Neural cell (in vitro differentiated cells): ENCODE measurements at regions not wholly inside any gene's neighbourhood (a gene's known extent, or its start where the extent isn't known, plus 50 kb on each side); places are given as distances from the start of the nearest gene placed in this dataset.

ENCODE experiments used
- H2AFZ ChIP-seq: fragments of 200-600, 300-800 bp; sonication (generic), shearing (Covaris generic); 2 replicates; pipeline ENCODE4 v1.6.0; 2014; ENCODE audit warnings: low read depth, mild to moderate bottlenecking, antibody characterized with exemption, low read length, moderate library complexity
- H3F3A ChIP-seq: fragments of 200-600 bp; shearing (Covaris generic); 2 replicates; pipeline ENCODE4 v1.6.1; 2016; ENCODE audit warnings: mild to moderate bottlenecking, moderate library complexity, mixed read lengths, antibody characterized with exemption, low read length; ENCODE audit not compliant: insufficient read depth, poor library complexity, severe bottlenecking
- H3K27ac ChIP-seq: fragments of 200-600, 300-800 bp; sonication (generic), shearing (Covaris generic); 2 replicates; pipeline ENCODE4 v1.5.1; 2014; ENCODE audit warnings: mild to moderate bottlenecking, low read length, moderate library complexity
- H3K27me3 ChIP-seq: fragments of 300-800, 200-600 bp; sonication (generic), shearing (Covaris generic); 2 replicates; pipeline ENCODE4 v1.6.0; 2014; ENCODE audit warnings: mild to moderate bottlenecking, low read depth, low read length, moderate library complexity; ENCODE audit not compliant: insufficient read depth
- H3K36me3 ChIP-seq: fragments of 300-800, 200-600 bp; sonication (generic), shearing (Covaris generic); 2 replicates; pipeline ENCODE4 v1.5.1; 2014; ENCODE audit warnings: mild to moderate bottlenecking, antibody characterized with exemption, low read length, moderate library complexity; ENCODE audit not compliant: insufficient read depth
- H3K4me2 ChIP-seq: fragments of 300-800, 200-600 bp; sonication (generic), shearing (Covaris generic); 2 replicates; pipeline ENCODE4 v1.6.0; 2014; ENCODE audit warnings: mild to moderate bottlenecking, low read length
- H3K4me3 ChIP-seq: fragments of 300-800, 200-600 bp; sonication (generic), shearing (Covaris generic); 2 replicates; pipeline ENCODE4 v1.5.1; 2014; ENCODE audit warnings: mild to moderate bottlenecking, low read length, moderate library complexity
- H3K79me2 ChIP-seq: fragments of 200-600 bp; shearing (Covaris generic); replicated peaks from 2 replicates; pipeline ENCODE4 v1.6.0; 2014; ENCODE audit warnings: mild to moderate bottlenecking, low read length, moderate library complexity; ENCODE audit not compliant: insufficient read depth
- H3K9ac ChIP-seq: fragments of 300-800, 200-600 bp; sonication (generic), shearing (Covaris generic); 2 replicates; pipeline ENCODE4 v1.6.1; 2016; ENCODE audit warnings: mild to moderate bottlenecking, low read length, mixed read lengths
- H3K9me2 ChIP-seq: fragments of 200-600 bp; shearing (Covaris generic); 2 replicates; pipeline ENCODE4 v1.6.1; 2016; ENCODE audit warnings: mild to moderate bottlenecking, low read length, mixed read lengths; ENCODE audit not compliant: insufficient read depth
- H3K9me3 ChIP-seq: fragments of 200-600, 300-800 bp; sonication (generic), shearing (Covaris generic); 2 replicates; pipeline ENCODE4 v1.6.1; 2016; ENCODE audit warnings: mild to moderate bottlenecking, mixed run types, low read length, moderate library complexity, mixed read lengths
- H4K20me1 ChIP-seq: fragments of 200-600 bp; shearing (Covaris generic); 2 replicates; pipeline ENCODE4 v1.6.1; 2016; ENCODE audit warnings: mild to moderate bottlenecking, mixed run types; ENCODE audit not compliant: insufficient read depth
- EP300 ChIP-seq: fragments of 450-650 bp; conservative IDR thresholded peaks from 2 replicates; pipeline ENCODE4 v1.6.1; 2014; ENCODE audit warnings: antibody characterized with exemption, mild to moderate bottlenecking, moderate library complexity; ENCODE audit not compliant: poor library complexity, severe bottlenecking
- EZH2 ChIP-seq: fragments of 200-600, 300-800 bp; shearing (Covaris generic), sonication (generic); IDR thresholded peaks from 2 replicates; pipeline ENCODE4 v1.6.1; 2014; ENCODE audit warnings: antibody characterized with exemption, low read length, borderline replicate concordance, mild to moderate bottlenecking; ENCODE audit not compliant: insufficient read depth, poor library complexity, severe bottlenecking
- MXI1 ChIP-seq: fragments of 450-650 bp; conservative IDR thresholded peaks from 2 replicates; pipeline ENCODE4 v1.6.1; 2014; ENCODE audit warnings: antibody characterized with exemption, mild to moderate bottlenecking; ENCODE audit not compliant: poor library complexity, severe bottlenecking
- POLR2AphosphoS5 ChIP-seq: IDR thresholded peaks from 2 replicates; pipeline ENCODE4 v1.6.1; 2012
- RAD21 ChIP-seq: fragments of 450-650 bp; conservative IDR thresholded peaks from 2 replicates; pipeline ENCODE4 v1.6.1; 2014; ENCODE audit warnings: antibody characterized with exemption, mild to moderate bottlenecking, moderate library complexity
- SMC3 ChIP-seq: fragments of 450-650 bp; conservative IDR thresholded peaks from 2 replicates; pipeline ENCODE4 v1.6.1; 2014; ENCODE audit warnings: antibody characterized with exemption, mild to moderate bottlenecking, moderate library complexity; ENCODE audit not compliant: poor library complexity
- TAF1 ChIP-seq: IDR thresholded peaks from 2 replicates; pipeline ENCODE4 v1.6.1; 2012; ENCODE audit warnings: low read depth
- TF ChIP-seq, protein P1 (sequence below): fragments of 450-650 bp; IDR thresholded peaks from 2 replicates; pipeline ENCODE4 v1.5.1; 2014; ENCODE audit warnings: antibody characterized with exemption, mild to moderate bottlenecking, moderate library complexity; ENCODE audit not compliant: poor library complexity, severe bottlenecking
- TF ChIP-seq, protein P2 (sequence below): IDR thresholded peaks from 2 replicates; pipeline ENCODE4 v1.6.1; 2012; ENCODE audit warnings: borderline replicate concordance

DNA sequence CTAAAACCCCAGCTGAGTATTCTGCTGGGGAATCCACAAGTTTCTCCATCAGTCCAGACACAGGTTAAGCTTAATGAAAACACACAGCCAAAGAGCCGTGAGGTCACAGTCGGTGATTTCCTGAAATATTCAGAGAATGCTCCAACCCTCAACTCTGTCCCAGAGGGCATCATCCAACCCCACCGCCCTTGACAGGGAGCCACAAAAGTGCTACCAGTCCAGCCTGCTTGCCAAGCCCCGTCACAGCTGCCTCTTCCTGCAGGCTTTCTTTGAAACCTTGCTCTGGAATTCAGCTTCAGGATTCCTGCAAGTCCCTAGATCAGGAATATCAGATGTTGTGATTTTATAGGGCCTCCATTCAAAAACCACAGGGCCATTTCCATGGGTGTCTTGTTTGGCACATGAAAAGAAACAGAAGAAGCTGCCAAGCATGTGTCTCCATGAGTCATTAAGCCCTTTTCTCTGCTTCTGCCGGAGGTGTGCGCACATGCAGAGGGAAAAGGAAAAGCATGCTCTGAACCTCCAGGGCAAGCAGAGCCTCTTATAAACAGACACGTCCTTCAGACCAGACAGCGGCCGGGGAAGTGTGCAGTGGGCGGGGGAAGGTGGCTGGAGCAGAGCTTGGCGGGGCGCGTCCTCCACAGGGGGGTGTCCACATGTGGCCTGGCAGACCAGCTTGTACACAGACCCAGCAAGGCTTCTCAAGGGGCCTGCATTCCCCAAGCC is 164.7 kb downstream of the KATNAL1 start:
- no peaks in the 10 kb centered on the region for H3K36me3 ChIP-seq
- no peak overlapping the region for H3K27ac ChIP-seq
- H3K79me2 ChIP-seq = no peaks in the 10 kb centered on the region
- no peaks in the 10 kb centered on the region for H4K20me1 ChIP-seq
- no peak overlapping the region for H2AFZ ChIP-seq
- no peaks in the 10 kb centered on the region for H3K9me2 ChIP-seq
- no peak for TF ChIP-seq POLR2AphosphoS5
- no peak for TF ChIP-seq TAF1
- TF ChIP-seq, protein P1, sequence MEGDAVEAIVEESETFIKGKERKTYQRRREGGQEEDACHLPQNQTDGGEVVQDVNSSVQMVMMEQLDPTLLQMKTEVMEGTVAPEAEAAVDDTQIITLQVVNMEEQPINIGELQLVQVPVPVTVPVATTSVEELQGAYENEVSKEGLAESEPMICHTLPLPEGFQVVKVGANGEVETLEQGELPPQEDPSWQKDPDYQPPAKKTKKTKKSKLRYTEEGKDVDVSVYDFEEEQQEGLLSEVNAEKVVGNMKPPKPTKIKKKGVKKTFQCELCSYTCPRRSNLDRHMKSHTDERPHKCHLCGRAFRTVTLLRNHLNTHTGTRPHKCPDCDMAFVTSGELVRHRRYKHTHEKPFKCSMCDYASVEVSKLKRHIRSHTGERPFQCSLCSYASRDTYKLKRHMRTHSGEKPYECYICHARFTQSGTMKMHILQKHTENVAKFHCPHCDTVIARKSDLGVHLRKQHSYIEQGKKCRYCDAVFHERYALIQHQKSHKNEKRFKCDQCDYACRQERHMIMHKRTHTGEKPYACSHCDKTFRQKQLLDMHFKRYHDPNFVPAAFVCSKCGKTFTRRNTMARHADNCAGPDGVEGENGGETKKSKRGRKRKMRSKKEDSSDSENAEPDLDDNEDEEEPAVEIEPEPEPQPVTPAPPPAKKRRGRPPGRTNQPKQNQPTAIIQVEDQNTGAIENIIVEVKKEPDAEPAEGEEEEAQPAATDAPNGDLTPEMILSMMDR = no peak
- no peak for TF ChIP-seq MXI1
- TF ChIP-seq EZH2 = no peak
- no peaks in the 10 kb centered on the region for H3K27me3 ChIP-seq
- no peaks in the 10 kb centered on the region for H3F3A ChIP-seq
- no peak overlapping the region for H3K4me2 ChIP-seq
- H3K9me3 ChIP-seq = no peaks in the 10 kb centered on the region
- H3K9ac ChIP-seq = no peak overlapping the region
- H3K4me3 ChIP-seq = no peak overlapping the region

DNA sequence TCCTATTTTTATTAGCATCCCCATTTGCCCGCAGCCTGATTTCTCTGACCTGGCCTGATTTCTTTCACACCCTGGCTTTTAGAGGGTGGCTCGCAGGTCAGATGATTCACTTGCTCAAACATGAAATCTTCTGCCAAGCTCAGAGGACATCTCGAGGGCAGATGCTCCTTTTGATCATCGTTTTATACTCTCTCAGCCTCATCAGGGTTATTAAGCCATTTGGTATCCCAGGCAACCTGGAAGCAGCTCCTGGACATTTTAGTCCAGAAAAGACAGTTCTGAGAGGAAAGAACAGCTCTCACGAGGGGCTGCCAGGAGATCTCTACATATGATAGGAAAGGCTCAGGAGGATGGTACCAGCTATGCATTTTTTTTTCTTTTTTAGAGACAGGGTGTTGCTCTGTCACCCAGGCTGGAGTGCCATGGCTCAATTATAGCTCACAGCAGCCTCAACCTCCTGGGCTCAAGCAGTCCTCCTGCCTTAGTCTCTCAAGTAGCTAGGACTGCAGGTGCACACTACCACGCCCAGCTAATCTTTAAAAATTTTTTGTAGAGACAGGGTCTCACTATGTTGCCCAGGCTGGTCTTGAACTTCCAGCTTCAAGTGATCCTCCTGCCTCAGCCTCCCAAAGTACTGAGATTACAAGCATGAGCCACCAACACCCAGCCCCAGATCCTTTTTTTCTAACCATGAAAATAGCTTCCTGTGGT is 165.4 kb downstream of the KATNAL1 start:
- Histone ChIP-seq H3K36me3 (no peaks in the 10 kb centered on the region), H3K9me2 (no peaks in the 10 kb centered on the region), H2AFZ (no peak overlapping the region), H4K20me1 (no peaks in the 10 kb centered on the region), H3K27me3 (no peaks in the 10 kb centered on the region), H3K4me2 (no peak overlapping the region), H3K4me3 (no peak overlapping the region), H3K79me2 (no peaks in the 10 kb centered on the region), H3K27ac (no peak overlapping the region), H3K9ac (no peak overlapping the region), H3K9me3 (no peaks in the 10 kb centered on the region), H3F3A (no peaks in the 10 kb centered on the region)
- TF ChIP-seq, protein P2, sequence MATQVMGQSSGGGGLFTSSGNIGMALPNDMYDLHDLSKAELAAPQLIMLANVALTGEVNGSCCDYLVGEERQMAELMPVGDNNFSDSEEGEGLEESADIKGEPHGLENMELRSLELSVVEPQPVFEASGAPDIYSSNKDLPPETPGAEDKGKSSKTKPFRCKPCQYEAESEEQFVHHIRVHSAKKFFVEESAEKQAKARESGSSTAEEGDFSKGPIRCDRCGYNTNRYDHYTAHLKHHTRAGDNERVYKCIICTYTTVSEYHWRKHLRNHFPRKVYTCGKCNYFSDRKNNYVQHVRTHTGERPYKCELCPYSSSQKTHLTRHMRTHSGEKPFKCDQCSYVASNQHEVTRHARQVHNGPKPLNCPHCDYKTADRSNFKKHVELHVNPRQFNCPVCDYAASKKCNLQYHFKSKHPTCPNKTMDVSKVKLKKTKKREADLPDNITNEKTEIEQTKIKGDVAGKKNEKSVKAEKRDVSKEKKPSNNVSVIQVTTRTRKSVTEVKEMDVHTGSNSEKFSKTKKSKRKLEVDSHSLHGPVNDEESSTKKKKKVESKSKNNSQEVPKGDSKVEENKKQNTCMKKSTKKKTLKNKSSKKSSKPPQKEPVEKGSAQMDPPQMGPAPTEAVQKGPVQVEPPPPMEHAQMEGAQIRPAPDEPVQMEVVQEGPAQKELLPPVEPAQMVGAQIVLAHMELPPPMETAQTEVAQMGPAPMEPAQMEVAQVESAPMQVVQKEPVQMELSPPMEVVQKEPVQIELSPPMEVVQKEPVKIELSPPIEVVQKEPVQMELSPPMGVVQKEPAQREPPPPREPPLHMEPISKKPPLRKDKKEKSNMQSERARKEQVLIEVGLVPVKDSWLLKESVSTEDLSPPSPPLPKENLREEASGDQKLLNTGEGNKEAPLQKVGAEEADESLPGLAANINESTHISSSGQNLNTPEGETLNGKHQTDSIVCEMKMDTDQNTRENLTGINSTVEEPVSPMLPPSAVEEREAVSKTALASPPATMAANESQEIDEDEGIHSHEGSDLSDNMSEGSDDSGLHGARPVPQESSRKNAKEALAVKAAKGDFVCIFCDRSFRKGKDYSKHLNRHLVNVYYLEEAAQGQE = no peak
- TF ChIP-seq RAD21 (no peak), EZH2 (no peak), MXI1 (no peak), SMC3 (no peak), TAF1 (no peak), POLR2AphosphoS5 (no peak), EP300 (no peak)
- TF ChIP-seq, protein P1 = no peak
